ENCODE measurements at regions not wholly inside any gene's neighbourhood (a gene's known extent, or its start where the extent isn't known, plus 50 kb on each side); places are given as distances from the start of the nearest gene placed in this dataset.

DNA sequence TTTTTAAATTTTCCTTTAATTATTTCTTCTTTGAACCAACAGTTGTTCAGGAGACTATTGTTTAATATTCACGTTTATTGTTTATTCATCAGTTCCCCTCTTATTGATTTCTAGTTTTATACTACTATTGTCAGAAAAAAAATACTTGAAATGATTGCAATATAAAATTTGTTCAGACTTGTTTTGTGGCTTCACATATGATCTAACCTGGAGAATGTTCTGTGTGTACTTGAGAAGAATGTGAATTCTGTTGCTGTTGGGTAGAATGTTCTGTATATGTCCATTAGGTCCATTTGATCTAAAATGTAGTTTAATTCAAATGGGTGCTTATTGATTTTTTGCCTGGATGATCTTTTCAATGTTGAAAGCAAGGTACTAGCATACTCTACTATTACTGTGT, 408.7 kb upstream of the RIOK2 start:
- WGBS (ENCODE audit: insufficient coverage): no CpG with 5 or more reads among the region's 1 CpG
- Histone ChIP-seq H3K9me3 (ENCODE audit: control insufficient read depth, insufficient read depth, low read length) (no peaks in the 10 kb centered on the region), H3K4me3 (ENCODE audit: low read length) (no peak overlapping the region), H3K27me3 (ENCODE audit: control insufficient read depth, insufficient read depth, low read length) (no peaks in the 10 kb centered on the region), H3K36me3 (ENCODE audit: control insufficient read depth, insufficient read depth, low read length) (no peaks in the 10 kb centered on the region), H3K4me1 (ENCODE audit: control insufficient read depth, insufficient read depth, low read length) (no peaks in the 10 kb centered on the region), H3K27ac (ENCODE audit: low read length) (no peak overlapping the region)
- TF ChIP-seq, protein P1, sequence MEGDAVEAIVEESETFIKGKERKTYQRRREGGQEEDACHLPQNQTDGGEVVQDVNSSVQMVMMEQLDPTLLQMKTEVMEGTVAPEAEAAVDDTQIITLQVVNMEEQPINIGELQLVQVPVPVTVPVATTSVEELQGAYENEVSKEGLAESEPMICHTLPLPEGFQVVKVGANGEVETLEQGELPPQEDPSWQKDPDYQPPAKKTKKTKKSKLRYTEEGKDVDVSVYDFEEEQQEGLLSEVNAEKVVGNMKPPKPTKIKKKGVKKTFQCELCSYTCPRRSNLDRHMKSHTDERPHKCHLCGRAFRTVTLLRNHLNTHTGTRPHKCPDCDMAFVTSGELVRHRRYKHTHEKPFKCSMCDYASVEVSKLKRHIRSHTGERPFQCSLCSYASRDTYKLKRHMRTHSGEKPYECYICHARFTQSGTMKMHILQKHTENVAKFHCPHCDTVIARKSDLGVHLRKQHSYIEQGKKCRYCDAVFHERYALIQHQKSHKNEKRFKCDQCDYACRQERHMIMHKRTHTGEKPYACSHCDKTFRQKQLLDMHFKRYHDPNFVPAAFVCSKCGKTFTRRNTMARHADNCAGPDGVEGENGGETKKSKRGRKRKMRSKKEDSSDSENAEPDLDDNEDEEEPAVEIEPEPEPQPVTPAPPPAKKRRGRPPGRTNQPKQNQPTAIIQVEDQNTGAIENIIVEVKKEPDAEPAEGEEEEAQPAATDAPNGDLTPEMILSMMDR (IDR thresholded peaks at IDR 0.05): no peak
- intact Hi-C loops (cut with micrococcal nuclease): no loop called here
- no peak overlapping the region for H3K27ac Mint-ChIP-seq
- no peaks in the 10 kb centered on the region for H3K4me1 Mint-ChIP-seq
- H3K36me3 Mint-ChIP-seq: peaks cover 5% of the 10 kb centered on the region
- no peak overlapping the region for H3K4me3 Mint-ChIP-seq
- no peaks in the 10 kb centered on the region for H3K27me3 Mint-ChIP-seq (ENCODE audit: low read depth in 2 of 2)
- ATAC-seq (no peak), DNase-seq (no peak)
- H3K9me3 Mint-ChIP-seq: peaks cover 3 to 6% of the 10 kb centered on the region in 2 donors

DNA sequence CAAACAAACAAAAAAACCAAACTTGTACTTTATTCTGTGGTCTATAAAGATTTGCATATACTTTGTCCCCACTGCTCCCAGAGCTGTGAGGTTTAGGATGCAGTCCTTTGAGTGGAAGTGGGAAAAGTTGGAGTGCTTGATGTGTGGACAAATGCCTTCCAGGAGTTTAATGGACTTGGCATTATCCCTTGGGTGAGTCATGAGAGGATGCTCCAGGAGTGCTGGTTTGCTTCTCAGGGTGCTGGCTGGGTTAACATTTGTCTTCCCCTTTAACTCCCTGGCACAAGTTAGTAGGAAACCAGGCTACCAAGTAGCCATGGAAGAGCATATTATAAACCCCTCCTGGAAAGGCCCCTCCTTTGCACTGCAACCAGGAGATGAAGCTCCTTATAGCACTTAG, 417.4 kb upstream of the RIOK2 start:
- H3K4me1 Mint-ChIP-seq: no peaks in the 10 kb centered on the region
- Histone ChIP-seq H3K4me3 (ENCODE audit: low read length) (no peak overlapping the region), H3K4me1 (ENCODE audit: control insufficient read depth, insufficient read depth, low read length) (no peaks in the 10 kb centered on the region), H3K9me3 (ENCODE audit: control insufficient read depth, insufficient read depth, low read length) (peaks cover 13% of the 10 kb centered on the region), H3K27me3 (ENCODE audit: control insufficient read depth, insufficient read depth, low read length) (no peaks in the 10 kb centered on the region), H3K36me3 (ENCODE audit: control insufficient read depth, insufficient read depth, low read length) (no peaks in the 10 kb centered on the region), H3K27ac (ENCODE audit: low read length) (no peak overlapping the region)
- peaks cover 15 to 16% of the 10 kb centered on the region in 2 donors for H3K9me3 Mint-ChIP-seq
- peaks cover 17% of the 10 kb centered on the region for H3K36me3 Mint-ChIP-seq
- intact Hi-C loops (cut with micrococcal nuclease): no loop called here
- no peak for ATAC-seq
- H3K27me3 Mint-ChIP-seq (ENCODE audit: low read depth in 2 of 2): no peaks in the 10 kb centered on the region
- TF ChIP-seq, protein P1 (IDR thresholded peaks at IDR 0.05): no peak
- DNase-seq: no peak
- no peak overlapping the region for H3K4me3 Mint-ChIP-seq
- H3K27ac Mint-ChIP-seq: no peak overlapping the region

DNA sequence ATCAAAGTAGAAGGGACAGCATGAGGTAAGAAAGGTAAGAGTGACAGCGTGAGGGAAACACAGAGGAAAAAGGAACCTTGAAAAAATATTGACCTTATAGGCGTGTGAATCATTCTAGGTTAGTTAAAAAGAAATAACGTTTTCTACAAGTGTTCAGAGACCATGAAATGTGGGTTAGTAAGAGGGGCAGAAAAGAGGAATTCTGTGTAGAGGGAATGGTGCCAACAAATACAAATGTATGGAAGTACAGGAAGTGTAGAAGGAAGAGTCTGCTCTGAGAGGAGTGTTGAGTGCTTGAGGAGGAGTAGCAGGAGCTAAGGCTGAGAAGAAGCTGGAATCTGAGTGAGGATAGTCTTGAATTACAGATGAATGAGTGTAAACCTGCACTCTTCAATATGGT, 418.6 kb upstream of the RIOK2 start:
- Histone ChIP-seq H3K27ac (ENCODE audit: low read length) (no peak overlapping the region), H3K4me1 (ENCODE audit: control insufficient read depth, insufficient read depth, low read length) (no peaks in the 10 kb centered on the region), H3K4me3 (ENCODE audit: low read length) (no peak overlapping the region), H3K27me3 (ENCODE audit: control insufficient read depth, insufficient read depth, low read length) (no peaks in the 10 kb centered on the region), H3K36me3 (ENCODE audit: control insufficient read depth, insufficient read depth, low read length) (no peaks in the 10 kb centered on the region), H3K9me3 (ENCODE audit: control insufficient read depth, insufficient read depth, low read length) (peaks cover 13% of the 10 kb centered on the region)
- Mint-ChIP-seq H3K4me3 (no peak overlapping the region), H3K9me3 (peaks cover 13 to 14% of the 10 kb centered on the region in 2 donors), H3K27me3 (ENCODE audit: low read depth in 2 of 2) (no peaks in the 10 kb centered on the region), H3K27ac (no peak overlapping the region), H3K4me1 (no peaks in the 10 kb centered on the region), H3K36me3 (peaks cover 13% of the 10 kb centered on the region)
- ATAC-seq: no peak
- intact Hi-C loops (cut with micrococcal nuclease): no loop called here
- 69% methylated on average over 3 of the region's 3 CpGs for WGBS (ENCODE audit: insufficient coverage)
- TF ChIP-seq, protein P1 (IDR thresholded peaks at IDR 0.05): no peak
- DNase-seq: no peak

DNA sequence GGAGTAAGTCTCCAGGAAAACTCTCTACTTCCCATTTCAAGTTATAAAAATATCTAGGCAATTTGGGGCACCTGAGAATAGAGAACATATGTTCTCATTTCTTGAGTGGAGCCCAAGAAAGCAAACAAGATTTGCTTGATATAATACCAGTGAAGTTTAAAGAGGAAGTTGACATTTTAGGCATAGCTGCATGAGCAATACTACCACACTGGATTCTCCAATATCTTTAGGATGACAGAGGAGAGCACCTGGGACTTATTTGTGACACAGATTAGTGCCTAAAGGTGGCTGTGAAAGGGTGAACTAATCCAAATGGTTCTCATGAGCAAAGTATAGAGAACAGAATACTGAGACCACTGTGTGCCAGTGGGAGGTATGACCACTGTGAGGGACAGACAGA, 423.5 kb upstream of the RIOK2 start:
- Mint-ChIP-seq H3K9me3 (peaks cover 5 to 6% of the 10 kb centered on the region in 2 donors), H3K27ac (no peak overlapping the region), H3K36me3 (no peaks in the 10 kb centered on the region), H3K27me3 (ENCODE audit: low read depth in 2 of 2) (no peaks in the 10 kb centered on the region), H3K4me3 (no peak overlapping the region), H3K4me1 (no peaks in the 10 kb centered on the region)
- H3K27ac ChIP-seq (ENCODE audit: low read length): no peak overlapping the region
- TF ChIP-seq, protein P1 (IDR thresholded peaks at IDR 0.05): no peak
- no peaks in the 10 kb centered on the region for H3K9me3 ChIP-seq (ENCODE audit: control insufficient read depth, insufficient read depth, low read length)
- H3K27me3 ChIP-seq (ENCODE audit: control insufficient read depth, insufficient read depth, low read length): no peaks in the 10 kb centered on the region
- intact Hi-C loops (cut with micrococcal nuclease): no loop called here
- no peaks in the 10 kb centered on the region for H3K4me1 ChIP-seq (ENCODE audit: control insufficient read depth, insufficient read depth, low read length)
- no peak overlapping the region for H3K4me3 ChIP-seq (ENCODE audit: low read length)
- DNase-seq (no peak), ATAC-seq (no peak)
- H3K36me3 ChIP-seq (ENCODE audit: control insufficient read depth, insufficient read depth, low read length): no peaks in the 10 kb centered on the region
